ENCODE measurements at regions not wholly inside any gene's neighbourhood (a gene's known extent, or its start where the extent isn't known, plus 50 kb on each side); places are given as distances from the start of the nearest gene placed in this dataset.

DNA sequence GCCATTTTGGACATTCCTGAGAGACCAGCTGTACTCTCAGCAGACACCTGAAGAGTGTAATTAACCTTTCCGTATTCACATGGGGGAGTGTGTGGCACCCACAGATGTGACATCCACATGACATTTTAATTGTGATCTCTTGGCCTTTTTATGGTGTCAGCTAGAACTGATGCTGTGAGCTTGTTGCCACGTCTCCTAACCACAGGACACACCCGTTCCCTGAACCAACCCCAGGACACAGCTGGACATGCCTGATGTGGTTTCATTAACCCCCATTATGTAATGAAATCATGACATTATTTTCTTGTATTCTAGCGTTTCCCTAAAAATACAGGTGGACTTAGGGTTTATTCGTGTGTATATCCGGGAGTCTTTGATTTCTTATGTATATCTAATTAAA is 1036.1 kb downstream of the TMEM121 start:
- no peak for TF ChIP-seq POLR2A (IDR thresholded peaks at IDR 0.05)
- TF ChIP-seq CTCF (IDR thresholded peaks at IDR 0.05), result no peak
- H3K36me3 ChIP-seq, result no peaks in the 10 kb centered on the region
- 24 to 54% methylated on average over 6 of the region's 6 CpGs for WGBS, 2 donors
- no peak overlapping the region for H3K27ac ChIP-seq
- H3K4me3 ChIP-seq, result no peak overlapping the region
- DNase-seq, result no peak
- peaks cover 0 to 3% (median 0%) of the 10 kb centered on the region in 4 donors for H3K27me3 ChIP-seq
- H3K4me1 ChIP-seq, result no peaks in the 10 kb centered on the region
- intact Hi-C loops (cut with DNase I), result no loop called here
- H3K9me3 ChIP-seq, result no peaks in the 10 kb centered on the region

- TF ChIP-seq POLR2A (IDR thresholded peaks at IDR 0.05), result no peak
- peak in 4 of 6 experiments; percentile 12 to 22 (median 18) for TF ChIP-seq CTCF (IDR thresholded peaks at IDR 0.05)
- Histone ChIP-seq H3K9me3 (no peaks in the 10 kb centered on the region), H3K27ac (no peak overlapping the region), H3K36me3 (no peaks in the 10 kb centered on the region), H3K4me1 (no peaks in the 10 kb centered on the region), H3K27me3 (peaks cover 0 to 3% (median 0%) of the 10 kb centered on the region in 4 donors), H3K4me3 (no peak overlapping the region)
- DNase-seq, result no peak
- intact Hi-C loops (cut with DNase I), result no loop called here
- WGBS, 2 donors, result 46% methylated on average over 12 to 14 of the region's 14 CpGs
These were observed 1037.8 kb downstream of the TMEM121 start for GRCh38 chr14:106564058-106564643.

DNA sequence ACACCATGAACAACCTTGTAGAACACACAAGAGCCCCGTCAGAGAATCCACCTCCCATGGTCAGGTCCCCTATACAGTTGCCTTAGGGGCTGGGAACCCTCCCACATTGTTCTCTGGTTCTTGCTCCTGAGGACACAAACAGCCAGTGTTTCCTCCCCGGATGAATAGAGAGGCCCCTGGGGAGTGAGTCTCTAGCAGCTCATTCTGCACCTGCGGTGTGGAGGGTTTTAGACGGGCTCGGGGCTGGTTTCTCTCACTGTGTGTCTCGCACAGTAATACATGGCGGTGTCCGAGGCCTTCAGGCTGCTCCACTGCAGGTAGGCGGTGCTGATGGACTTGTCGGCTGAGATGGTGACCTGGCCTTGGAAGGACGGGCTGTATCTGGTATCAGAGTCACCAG is 1052.1 kb downstream of the TMEM121 start:
- H3K36me3 ChIP-seq, result no peaks in the 10 kb centered on the region
- no peak for TF ChIP-seq CTCF (IDR thresholded peaks at IDR 0.05)
- TF ChIP-seq POLR2A (IDR thresholded peaks at IDR 0.05), result no peak
- no peak overlapping the region for H3K4me3 ChIP-seq
- intact Hi-C loops (cut with DNase I), result no loop called here
- DNase-seq, result no peak
- no peaks in the 10 kb centered on the region for H3K4me1 ChIP-seq
- no peaks in the 10 kb centered on the region for H3K9me3 ChIP-seq
- H3K27ac ChIP-seq, result no peak overlapping the region
- WGBS, 2 donors, result 59 to 70% methylated on average over 2 to 5 of the region's 11 CpGs
- peaks cover 0 to 11% (median 0%) of the 10 kb centered on the region in 4 donors for H3K27me3 ChIP-seq

DNA sequence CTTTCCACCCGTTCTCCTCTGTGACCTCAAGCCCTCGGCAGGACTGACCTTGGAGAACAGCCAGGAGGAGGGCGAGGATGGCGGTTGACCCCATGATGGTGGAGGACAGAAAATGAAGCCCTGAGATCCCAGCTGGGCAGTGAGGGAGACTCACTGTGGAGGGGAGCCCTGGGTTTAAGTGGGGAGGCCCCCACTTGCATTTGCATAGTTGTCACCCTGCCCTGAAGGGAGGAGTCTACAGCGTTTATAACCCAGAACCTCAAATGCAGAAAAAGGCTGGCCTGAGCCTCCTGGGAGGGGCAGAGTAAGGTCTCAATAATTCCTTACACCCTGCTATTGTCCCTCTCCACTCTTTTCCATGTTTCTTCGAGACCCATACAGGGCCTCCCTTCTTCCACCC is 1052.7 kb downstream of the TMEM121 start:
- WGBS, 2 donors, result 56 to 81% methylated on average over 3 to 4 of the region's 6 CpGs
- no peak for DNase-seq
- Histone ChIP-seq H3K27me3 (peaks cover 0 to 11% (median 0%) of the 10 kb centered on the region in 4 donors), H3K4me3 (no peak overlapping the region), H3K36me3 (no peaks in the 10 kb centered on the region), H3K4me1 (no peaks in the 10 kb centered on the region), H3K9me3 (no peaks in the 10 kb centered on the region), H3K27ac (no peak overlapping the region)
- intact Hi-C loops (cut with DNase I), result no loop called here
- TF ChIP-seq POLR2A (IDR thresholded peaks at IDR 0.05) (no peak), CTCF (IDR thresholded peaks at IDR 0.05) (no peak)

- no peak for DNase-seq
- Histone ChIP-seq H3K27ac (no peak overlapping the region), H3K9me3 (no peaks in the 10 kb centered on the region), H3K27me3 (peaks cover 0 to 7% (median 0%) of the 10 kb centered on the region in 4 donors), H3K36me3 (no peaks in the 10 kb centered on the region), H3K4me1 (no peaks in the 10 kb centered on the region), H3K4me3 (no peak overlapping the region)
- no peak for TF ChIP-seq POLR2A (IDR thresholded peaks at IDR 0.05)
- TF ChIP-seq CTCF (IDR thresholded peaks at IDR 0.05), result no peak
- 52 to 68% methylated on average over 5 to 8 of the region's 9 CpGs for WGBS, 2 donors
- intact Hi-C loops (cut with DNase I), result no loop called here
These were observed 1059.3 kb downstream of the TMEM121 start for GRCh38 chr14:106585692-106586091.
